Coronary artery (tissue), 2 donors: ENCODE measurements at regions not wholly inside any gene's neighbourhood (a gene's known extent, or its start where the extent isn't known, plus 50 kb on each side); places are given as distances from the start of the nearest gene placed in this dataset.
A peak's percentile ranks its signal among the peaks of the same experiment; 100 is the strongest.

Experiments used
- DNase-seq: peaks from one replicate; pipeline ENCODE4 v3.0.0-alpha.2; 2017; ENCODE audit warnings: low spot score
- H3K27ac ChIP-seq, 2 donors: fragments of 200-600 bp; sonication (generic); one replicate each; pipeline ENCODE4 v1.5.1; 2016 to 2019
- H3K4me3 ChIP-seq: fragments of 200-600 bp; sonication (generic); 2 replicates; pipeline ENCODE4 v1.5.1; 2016; ENCODE audit warnings: mild to moderate bottlenecking, moderate library complexity
- CTCF ChIP-seq: fragments of 200-600 bp; sonication (generic); IDR thresholded peaks from one replicate; pipeline ENCODE4 v1.5.1; 2019; ENCODE audit warnings: antibody characterized with exemption

- TF ChIP-seq CTCF: no peak
- DNase-seq: no peak
- Histone ChIP-seq H3K4me3 (no peak overlapping the region), H3K27ac (no peak overlapping the region)
Observed at GRCh38 chrX:40478474-40479065, 102.2 kb upstream of the ATP6AP2 start.

- Histone ChIP-seq H3K27ac (no peak overlapping the region), H3K4me3 (no peak overlapping the region)
- no peak for DNase-seq
- no peak for TF ChIP-seq CTCF
Observed at GRCh38 chrX:40476958-40477357, 103.8 kb upstream of the ATP6AP2 start.

GRCh38 chrX:40474645-40475044 lies 106.1 kb upstream of the ATP6AP2 start:
- DNase-seq: no peak
- no peak overlapping the region for H3K27ac ChIP-seq
- H3K4me3 ChIP-seq: no peak overlapping the region
- TF ChIP-seq CTCF: no peak

- Histone ChIP-seq H3K27ac (no peak overlapping the region), H3K4me3 (no peak overlapping the region)
- DNase-seq: no peak
- TF ChIP-seq CTCF: no peak
Observed at GRCh38 chrX:40474205-40474626, 106.6 kb upstream of the ATP6AP2 start.

GRCh38 chrX:40473460-40474204 lies 107.1 kb upstream of the ATP6AP2 start:
- Histone ChIP-seq H3K27ac (no peak overlapping the region), H3K4me3 (no peak overlapping the region)
- no peak for DNase-seq
- no peak for TF ChIP-seq CTCF

- peak overlapping the region; percentile 18 for H3K4me3 ChIP-seq
- no peak overlapping the region for H3K27ac ChIP-seq
- no peak for DNase-seq
- no peak for TF ChIP-seq CTCF
Observed at GRCh38 chrX:40471965-40472648, 108.7 kb upstream of the ATP6AP2 start.
